Lower leg skin (tissue), 3 donors: ENCODE measurements at regions not wholly inside any gene's neighbourhood (a gene's known extent, or its start where the extent isn't known, plus 50 kb on each side); places are given as distances from the start of the nearest gene placed in this dataset.

Source experiments
- POLR2A ChIP-seq, 2 donors: fragments of 450-650 bp; IDR thresholded peaks; one replicate each; pipeline ENCODE4 v1.6.1; 2016 to 2017; ENCODE audit warnings: antibody characterized with exemption in 2 of 2, mild to moderate bottlenecking in 1 of 2, moderate library complexity in 1 of 2
- TF ChIP-seq, protein P1 (sequence below), 3 donors: fragments of 450-650 bp; IDR thresholded peaks; one replicate each; pipeline ENCODE4 v1.5.1; 2016; ENCODE audit warnings: antibody characterized with exemption in 3 of 3, mild to moderate bottlenecking in 3 of 3, moderate library complexity in 2 of 3

DNA sequence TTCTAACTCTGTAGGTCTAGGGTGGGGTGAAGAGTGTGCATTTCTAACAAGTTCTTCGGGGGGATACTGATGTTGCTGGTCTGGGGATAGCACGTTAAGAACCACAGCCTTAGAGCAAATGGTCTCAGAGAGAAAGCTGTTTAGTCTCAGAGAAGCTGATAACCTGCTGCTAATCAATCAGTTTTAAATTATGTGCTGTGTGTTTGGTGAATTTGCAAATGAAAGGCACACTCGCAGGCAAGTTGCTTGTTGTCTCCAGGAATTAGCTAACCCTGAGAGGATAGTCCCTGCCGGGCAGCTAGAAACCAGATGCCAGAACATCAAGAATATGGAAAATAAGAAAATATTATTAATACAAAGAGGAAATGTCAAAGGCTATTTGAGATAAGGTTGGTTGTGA, 79.2 kb downstream of the DMRT2 start:
- TF ChIP-seq, protein P1, sequence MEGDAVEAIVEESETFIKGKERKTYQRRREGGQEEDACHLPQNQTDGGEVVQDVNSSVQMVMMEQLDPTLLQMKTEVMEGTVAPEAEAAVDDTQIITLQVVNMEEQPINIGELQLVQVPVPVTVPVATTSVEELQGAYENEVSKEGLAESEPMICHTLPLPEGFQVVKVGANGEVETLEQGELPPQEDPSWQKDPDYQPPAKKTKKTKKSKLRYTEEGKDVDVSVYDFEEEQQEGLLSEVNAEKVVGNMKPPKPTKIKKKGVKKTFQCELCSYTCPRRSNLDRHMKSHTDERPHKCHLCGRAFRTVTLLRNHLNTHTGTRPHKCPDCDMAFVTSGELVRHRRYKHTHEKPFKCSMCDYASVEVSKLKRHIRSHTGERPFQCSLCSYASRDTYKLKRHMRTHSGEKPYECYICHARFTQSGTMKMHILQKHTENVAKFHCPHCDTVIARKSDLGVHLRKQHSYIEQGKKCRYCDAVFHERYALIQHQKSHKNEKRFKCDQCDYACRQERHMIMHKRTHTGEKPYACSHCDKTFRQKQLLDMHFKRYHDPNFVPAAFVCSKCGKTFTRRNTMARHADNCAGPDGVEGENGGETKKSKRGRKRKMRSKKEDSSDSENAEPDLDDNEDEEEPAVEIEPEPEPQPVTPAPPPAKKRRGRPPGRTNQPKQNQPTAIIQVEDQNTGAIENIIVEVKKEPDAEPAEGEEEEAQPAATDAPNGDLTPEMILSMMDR (IDR thresholded peaks at IDR 0.05) = no peak
- TF ChIP-seq POLR2A (IDR thresholded peaks at IDR 0.05) = no peak
